Activated T-cell treated with anti-CD3 and anti-CD28 coated beads, Interleukin-2, amount 50 U/mL, for 4 hours (primary cell): ENCODE measurements at regions not wholly inside any gene's neighbourhood (a gene's known extent, or its start where the extent isn't known, plus 50 kb on each side); places are given as distances from the start of the nearest gene placed in this dataset.

Source experiments
- ATAC-seq, 2 donors: fragments of 200-7000 bp; cut with Tn5 transposase; one replicate each; pipeline ENCODE4 v1.10.0; 2021
- DNase-seq: peaks from one replicate; pipeline ENCODE4 v3.0.0-alpha.2; 2020
- H3K27me3 Mint-ChIP-seq: one replicate; pipeline ENCODE4 v1.8.0; 2021; ENCODE audit warnings: low read depth, mixed read lengths
- H3K36me3 Mint-ChIP-seq: one replicate; pipeline ENCODE4 v1.8.0; 2022; ENCODE audit warnings: mixed read lengths; ENCODE audit not compliant: insufficient read depth
- H3K4me1 Mint-ChIP-seq: one replicate; pipeline ENCODE4 v1.8.0; 2021; ENCODE audit warnings: low read depth, mixed read lengths
- H3K4me3 Mint-ChIP-seq: one replicate; pipeline ENCODE4 v1.8.0; 2021; ENCODE audit warnings: mild to moderate bottlenecking, moderate library complexity, mixed read lengths
- H3K9me3 Mint-ChIP-seq: one replicate; pipeline ENCODE4 v1.8.0; 2021; ENCODE audit warnings: mixed read lengths

- no peak overlapping the region for H3K4me3 Mint-ChIP-seq
- ATAC-seq (no peak), DNase-seq (no peak)
- no peaks in the 10 kb centered on the region for H3K4me1 Mint-ChIP-seq
- H3K36me3 Mint-ChIP-seq: no peaks in the 10 kb centered on the region
- H3K9me3 Mint-ChIP-seq: no peaks in the 10 kb centered on the region
- peaks cover 18% of the 10 kb centered on the region for H3K27me3 Mint-ChIP-seq
These were observed 80.5 kb upstream of the CYP1B1 start for GRCh38 chr2:38156436-38156835.

GRCh38 chr2:38155015-38155414, 79.1 kb upstream of the CYP1B1 start:
- Mint-ChIP-seq H3K27me3 (peaks cover 19% of the 10 kb centered on the region), H3K36me3 (no peaks in the 10 kb centered on the region), H3K4me3 (no peak overlapping the region), H3K4me1 (no peaks in the 10 kb centered on the region), H3K9me3 (no peaks in the 10 kb centered on the region)
- DNase-seq: no peak
- no peak for ATAC-seq

- Mint-ChIP-seq H3K4me3 (no peak overlapping the region), H3K4me1 (no peaks in the 10 kb centered on the region), H3K9me3 (no peaks in the 10 kb centered on the region), H3K36me3 (no peaks in the 10 kb centered on the region), H3K27me3 (peaks cover 19% of the 10 kb centered on the region)
- ATAC-seq: no peak
- no peak for DNase-seq
These were observed 78.4 kb upstream of the CYP1B1 start for GRCh38 chr2:38154395-38154794.

GRCh38 chr2:38153476-38154135, 77.7 kb upstream of the CYP1B1 start:
- H3K4me1 Mint-ChIP-seq: no peaks in the 10 kb centered on the region
- no peaks in the 10 kb centered on the region for H3K36me3 Mint-ChIP-seq

GRCh38 chr2:38152913-38153312, 77.0 kb upstream of the CYP1B1 start:
- no peak for ATAC-seq
- peaks cover 19% of the 10 kb centered on the region for H3K27me3 Mint-ChIP-seq
- H3K4me3 Mint-ChIP-seq: no peak overlapping the region
- no peaks in the 10 kb centered on the region for H3K36me3 Mint-ChIP-seq
- no peak for DNase-seq
- no peaks in the 10 kb centered on the region for H3K4me1 Mint-ChIP-seq
- H3K9me3 Mint-ChIP-seq: no peaks in the 10 kb centered on the region

More at GRCh38 chr2:38153476-38154135, 77.7 kb upstream of the CYP1B1 start:
- Mint-ChIP-seq H3K9me3 (no peaks in the 10 kb centered on the region), H3K4me3 (no peak overlapping the region), H3K27me3 (peaks cover 19% of the 10 kb centered on the region)
- DNase-seq: no peak
- ATAC-seq: no peak

GRCh38 chr2:38152035-38152434, 76.1 kb upstream of the CYP1B1 start:
- Mint-ChIP-seq H3K27me3 (peaks cover 19% of the 10 kb centered on the region), H3K36me3 (no peaks in the 10 kb centered on the region), H3K9me3 (no peaks in the 10 kb centered on the region), H3K4me3 (no peak overlapping the region), H3K4me1 (no peaks in the 10 kb centered on the region)
- DNase-seq (no peak), ATAC-seq (no peak)

GRCh38 chr2:38149531-38149930, 73.6 kb upstream of the CYP1B1 start:
- ATAC-seq (no peak), DNase-seq (no peak)
- H3K4me1 Mint-ChIP-seq: peaks cover 2% of the 10 kb centered on the region
- no peaks in the 10 kb centered on the region for H3K9me3 Mint-ChIP-seq
- H3K27me3 Mint-ChIP-seq: peaks cover 17% of the 10 kb centered on the region
- H3K36me3 Mint-ChIP-seq: no peaks in the 10 kb centered on the region
- H3K4me3 Mint-ChIP-seq: no peak overlapping the region

GRCh38 chr2:38148501-38148900, 72.5 kb upstream of the CYP1B1 start:
- Mint-ChIP-seq H3K4me1 (peaks cover 2% of the 10 kb centered on the region), H3K9me3 (no peaks in the 10 kb centered on the region), H3K36me3 (no peaks in the 10 kb centered on the region), H3K27me3 (peaks cover 11% of the 10 kb centered on the region), H3K4me3 (no peak overlapping the region)
- ATAC-seq: no peak
- no peak for DNase-seq

GRCh38 chr2:38147333-38148121, 71.6 kb upstream of the CYP1B1 start:
- Mint-ChIP-seq H3K36me3 (no peaks in the 10 kb centered on the region), H3K4me1 (peaks cover 2% of the 10 kb centered on the region), H3K9me3 (no peaks in the 10 kb centered on the region), H3K4me3 (no peak overlapping the region), H3K27me3 (peaks cover 16% of the 10 kb centered on the region)
- DNase-seq: no peak
- no peak for ATAC-seq

GRCh38 chr2:38146907-38147307, 71.0 kb upstream of the CYP1B1 start:
- ATAC-seq (no peak), DNase-seq (no peak)
- H3K9me3 Mint-ChIP-seq: no peaks in the 10 kb centered on the region
- no peaks in the 10 kb centered on the region for H3K36me3 Mint-ChIP-seq
- H3K4me1 Mint-ChIP-seq: peaks cover 2% of the 10 kb centered on the region
- H3K27me3 Mint-ChIP-seq: peaks cover 17% of the 10 kb centered on the region
- no peak overlapping the region for H3K4me3 Mint-ChIP-seq

- no peaks in the 10 kb centered on the region for H3K36me3 Mint-ChIP-seq
- H3K27me3 Mint-ChIP-seq: peaks cover 17% of the 10 kb centered on the region
- peaks cover 2% of the 10 kb centered on the region for H3K4me1 Mint-ChIP-seq
- H3K9me3 Mint-ChIP-seq: no peaks in the 10 kb centered on the region
- no peak for ATAC-seq
- no peak overlapping the region for H3K4me3 Mint-ChIP-seq
- DNase-seq: no peak
These were observed 70.4 kb upstream of the CYP1B1 start for GRCh38 chr2:38146275-38146906.

GRCh38 chr2:38145236-38145635, 69.3 kb upstream of the CYP1B1 start:
- ATAC-seq (no peak), DNase-seq (no peak)
- Mint-ChIP-seq H3K27me3 (peaks cover 17% of the 10 kb centered on the region), H3K9me3 (no peaks in the 10 kb centered on the region), H3K4me3 (no peak overlapping the region), H3K36me3 (no peaks in the 10 kb centered on the region), H3K4me1 (peaks cover 2% of the 10 kb centered on the region)

- no peaks in the 10 kb centered on the region for H3K36me3 Mint-ChIP-seq
- no peak for DNase-seq
These were observed 66.7 kb upstream of the CYP1B1 start for GRCh38 chr2:38142627-38143026.

GRCh38 chr2:38141501-38141900, 65.5 kb upstream of the CYP1B1 start:
- peaks cover 19% of the 10 kb centered on the region for H3K27me3 Mint-ChIP-seq
- H3K4me3 Mint-ChIP-seq: no peak overlapping the region
- ATAC-seq (no peak), DNase-seq (no peak)
- no peaks in the 10 kb centered on the region for H3K4me1 Mint-ChIP-seq
- H3K36me3 Mint-ChIP-seq: no peaks in the 10 kb centered on the region
- H3K9me3 Mint-ChIP-seq: peaks cover 3% of the 10 kb centered on the region

More at GRCh38 chr2:38142627-38143026, 66.7 kb upstream of the CYP1B1 start:
- Mint-ChIP-seq H3K4me1 (peaks cover 2% of the 10 kb centered on the region), H3K4me3 (no peak overlapping the region), H3K27me3 (peaks cover 17% of the 10 kb centered on the region), H3K9me3 (no peaks in the 10 kb centered on the region)
- no peak for ATAC-seq

- Mint-ChIP-seq H3K36me3 (no peaks in the 10 kb centered on the region), H3K27me3 (peaks cover 21% of the 10 kb centered on the region), H3K9me3 (peaks cover 3% of the 10 kb centered on the region), H3K4me3 (no peak overlapping the region), H3K4me1 (no peaks in the 10 kb centered on the region)
- DNase-seq: no peak
- no peak for ATAC-seq
These were observed 63.0 kb upstream of the CYP1B1 start for GRCh38 chr2:38138996-38139395.
